Stimulated activated CD4-positive, alpha-beta T cell treated with anti-CD3 and anti-CD28 coated beads, TNF-alpha, amount 100 ng/mL, for 4 hours (primary cell): ENCODE measurements at regions not wholly inside any gene's neighbourhood (a gene's known extent, or its start where the extent isn't known, plus 50 kb on each side); places are given as distances from the start of the nearest gene placed in this dataset.

Experiments used
- DNase-seq, 3 experiments: peaks; one replicate each; pipeline ENCODE4 v3.0.0-alpha.2; 2020; ENCODE audit warnings: low read depth in 3 of 3

DNA sequence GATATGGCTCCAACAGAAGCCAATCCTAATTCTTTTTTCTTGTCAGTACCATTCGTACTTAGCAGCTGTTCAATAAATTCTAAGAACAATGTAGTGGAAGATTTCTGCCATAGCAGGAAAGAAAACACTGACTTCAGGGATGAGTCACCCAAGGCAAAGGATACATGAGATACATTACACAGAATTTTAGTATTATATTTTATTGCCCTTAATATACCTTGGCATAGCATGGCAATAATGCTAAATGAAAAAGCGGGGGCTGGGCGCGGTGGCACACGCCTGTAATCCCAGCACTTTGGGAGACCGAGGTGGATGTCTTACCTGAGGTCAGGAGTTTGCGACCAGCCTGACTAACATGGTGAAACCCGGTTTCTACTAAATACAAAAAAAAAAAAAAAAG is 619.1 kb upstream of the DAB2 start:
- no peak for DNase-seq

DNA sequence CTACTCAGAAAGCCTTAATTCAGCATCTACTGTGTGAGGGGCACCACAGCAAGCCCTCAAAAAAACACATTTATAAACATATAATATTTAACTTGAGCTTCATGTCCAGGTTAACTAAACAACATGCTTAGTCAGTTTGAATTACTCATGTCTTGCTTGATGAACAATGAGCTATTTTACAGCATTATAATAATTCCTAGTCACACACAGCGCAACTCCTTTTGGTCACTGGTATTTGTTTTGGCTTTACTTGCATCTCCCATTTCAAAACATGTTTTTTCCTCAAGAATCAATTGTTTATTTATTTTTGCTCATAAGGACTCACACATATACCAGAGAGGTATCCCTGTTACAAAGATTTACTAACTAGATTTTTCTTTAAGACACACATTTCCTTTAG is 616.7 kb upstream of the DAB2 start:
- DNase-seq: no peak

DNA sequence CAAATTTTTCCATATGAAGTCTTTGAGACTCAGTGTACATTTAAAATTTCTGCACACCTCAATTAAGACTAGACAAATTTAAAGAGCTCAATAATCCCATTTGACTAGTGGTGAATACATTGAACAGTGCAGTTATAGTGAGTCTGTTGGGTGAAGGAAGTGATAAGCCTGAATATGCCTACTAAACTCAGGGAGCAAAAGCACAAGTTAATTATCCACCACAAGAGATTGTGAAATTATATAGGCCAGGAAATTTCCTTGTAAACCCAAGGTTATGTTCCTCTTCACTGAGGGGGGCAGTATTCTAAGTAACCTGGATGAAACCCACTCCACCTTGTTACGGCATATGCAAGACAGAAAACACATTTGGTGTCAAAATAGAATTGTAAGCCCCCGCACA is 612.9 kb upstream of the DAB2 start:
- DNase-seq: no peak

DNA sequence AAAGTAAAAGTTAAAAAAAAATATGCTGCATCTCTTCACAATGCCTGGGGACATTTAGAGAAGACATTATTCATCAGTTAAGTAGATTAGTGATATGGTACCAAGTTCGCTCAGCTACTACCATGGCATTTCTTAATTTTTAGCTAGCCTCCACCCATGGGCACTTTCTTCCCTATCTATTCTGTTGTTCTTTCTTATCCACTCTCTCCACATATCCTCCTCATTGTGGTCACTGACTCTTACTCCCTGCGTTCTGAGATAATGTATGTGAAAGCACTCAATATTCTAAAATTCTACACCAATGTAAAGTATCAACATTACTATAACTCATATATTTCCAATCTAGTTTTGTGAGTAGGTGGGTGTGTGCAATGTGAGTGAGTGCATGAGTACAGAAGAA is 609.7 kb upstream of the DAB2 start:
- DNase-seq: no peak

DNA sequence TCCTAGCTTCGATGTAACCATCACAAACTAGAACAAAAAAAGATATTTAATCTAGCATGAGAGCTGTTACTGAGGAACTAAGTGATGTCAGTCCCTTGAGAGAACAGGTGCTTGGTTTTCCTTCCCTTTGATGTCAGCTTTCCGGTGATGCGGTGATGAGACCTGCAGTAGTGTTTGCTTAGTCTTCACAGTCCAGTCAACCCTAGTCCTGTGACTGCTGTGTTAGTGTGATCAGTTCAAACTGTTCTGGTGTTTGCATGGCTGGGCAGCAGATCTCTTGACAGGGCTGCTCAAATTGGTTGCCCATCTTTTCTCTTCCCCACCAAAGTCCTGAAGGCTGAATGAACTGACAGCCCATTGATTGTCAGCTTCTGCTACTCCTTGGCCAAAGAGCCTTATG is 608.6 kb upstream of the DAB2 start:
- peak in 1 of 3 experiments; percentile 2 for DNase-seq

DNA sequence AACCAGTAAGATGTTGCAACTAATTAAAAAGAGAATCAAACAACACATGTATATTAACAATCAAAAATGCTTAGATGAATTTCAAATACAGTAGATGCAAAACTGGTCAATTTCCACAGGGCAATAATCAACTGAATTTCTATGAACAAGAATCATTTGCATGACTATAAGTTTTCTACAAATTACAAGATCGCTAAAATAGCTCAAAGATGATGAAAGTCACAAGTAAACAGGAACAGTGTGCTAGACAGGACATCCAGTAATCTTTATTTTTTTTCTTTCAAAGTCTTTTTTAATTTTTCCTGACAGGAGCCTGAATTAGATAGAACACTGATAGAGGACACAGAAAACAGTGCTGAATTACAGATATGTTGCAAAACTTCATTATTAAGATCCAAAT is 608.2 kb upstream of the DAB2 start:
- DNase-seq: no peak

DNA sequence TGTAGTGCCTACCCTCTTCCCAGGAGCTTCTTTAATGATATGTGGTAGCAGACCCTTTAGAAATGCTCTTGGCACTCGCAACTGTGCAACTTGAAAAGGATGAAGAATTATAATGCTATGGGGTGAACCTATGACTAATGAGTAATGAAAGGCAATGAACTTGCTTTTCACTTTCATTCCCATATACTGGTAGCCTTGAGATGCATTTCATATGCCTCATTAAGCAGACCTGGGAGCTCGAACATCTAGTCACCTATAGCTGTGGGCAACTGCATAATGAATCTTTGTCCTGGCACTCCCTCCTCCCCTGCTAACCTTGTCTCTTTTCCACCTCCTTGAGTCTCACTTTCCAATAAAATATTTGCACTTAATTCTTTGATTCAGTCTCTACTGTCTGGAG is 605.9 kb upstream of the DAB2 start:
- DNase-seq: no peak

DNA sequence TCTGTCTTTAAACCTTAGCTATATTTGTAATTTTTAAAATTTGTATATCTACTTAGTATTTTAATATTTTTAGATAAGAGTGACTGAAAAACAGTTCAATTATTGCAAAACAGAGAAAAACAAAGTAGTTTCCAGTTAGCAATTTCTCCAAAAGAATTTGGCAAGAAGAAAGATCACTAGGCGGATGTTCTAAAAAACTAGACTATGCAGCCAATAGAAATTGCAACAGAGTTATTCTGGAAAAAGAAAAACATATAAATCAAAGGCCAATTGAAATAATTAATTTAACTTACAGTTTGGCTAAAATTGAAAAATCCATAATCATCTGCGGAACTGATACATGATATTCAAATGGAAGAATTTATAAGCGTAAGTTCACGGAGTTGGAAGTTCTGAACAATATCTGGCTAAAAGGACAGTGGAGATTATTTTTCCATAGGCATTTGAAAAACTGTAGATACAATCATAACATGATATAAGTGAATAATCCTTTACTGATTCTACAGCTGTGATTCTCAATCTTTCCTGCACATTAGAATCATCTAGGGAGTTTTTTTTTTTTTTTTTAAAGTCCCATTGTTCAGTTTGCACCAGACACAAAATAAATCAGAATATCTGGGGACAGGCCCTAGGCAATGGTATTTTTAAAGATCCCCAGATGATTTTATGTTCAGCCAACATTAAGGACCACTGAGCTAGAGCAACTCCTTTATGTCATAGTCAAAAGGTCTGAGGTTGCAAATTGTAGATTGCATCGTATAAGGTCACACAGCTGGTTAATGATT is 605.1 kb upstream of the DAB2 start:
- no peak for DNase-seq

DNA sequence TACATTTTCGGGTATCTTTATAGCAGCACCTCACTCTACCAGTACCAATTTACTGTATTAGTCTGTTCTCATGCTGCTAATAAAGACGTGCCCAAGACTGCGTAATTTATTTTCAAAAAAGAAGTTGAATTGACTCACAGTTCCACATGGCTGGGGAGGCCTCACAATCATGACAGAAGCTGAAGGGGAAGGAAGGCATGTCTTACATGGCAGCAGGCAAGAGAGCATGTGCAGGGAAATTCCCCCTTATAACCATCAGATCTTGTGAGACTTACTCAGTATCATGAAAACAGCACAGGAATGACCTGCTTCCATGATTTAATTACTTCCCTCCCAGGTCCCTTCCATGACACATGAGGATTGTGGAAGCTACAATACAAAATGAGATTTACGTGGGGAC is 602.6 kb upstream of the DAB2 start:
- DNase-seq: no peak

DNA sequence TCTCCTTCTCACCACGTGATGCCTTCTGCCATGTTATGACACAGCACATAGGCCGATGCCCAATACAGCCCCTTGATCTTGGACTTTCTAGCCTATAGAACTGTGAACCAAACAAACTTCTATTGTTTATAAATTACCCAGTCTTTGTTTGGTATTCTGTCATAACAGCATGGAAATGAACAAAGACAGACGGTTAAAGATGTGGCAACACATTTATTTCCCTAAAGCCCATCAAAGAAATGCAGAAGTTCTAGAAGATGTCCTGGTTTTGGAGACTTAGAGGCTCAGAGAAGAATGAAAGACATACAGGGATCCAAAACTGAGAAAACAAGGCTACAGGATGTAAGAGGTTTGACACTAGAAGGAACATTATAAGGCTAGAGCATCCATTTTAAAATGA is 600.8 kb upstream of the DAB2 start:
- no peak for DNase-seq

DNA sequence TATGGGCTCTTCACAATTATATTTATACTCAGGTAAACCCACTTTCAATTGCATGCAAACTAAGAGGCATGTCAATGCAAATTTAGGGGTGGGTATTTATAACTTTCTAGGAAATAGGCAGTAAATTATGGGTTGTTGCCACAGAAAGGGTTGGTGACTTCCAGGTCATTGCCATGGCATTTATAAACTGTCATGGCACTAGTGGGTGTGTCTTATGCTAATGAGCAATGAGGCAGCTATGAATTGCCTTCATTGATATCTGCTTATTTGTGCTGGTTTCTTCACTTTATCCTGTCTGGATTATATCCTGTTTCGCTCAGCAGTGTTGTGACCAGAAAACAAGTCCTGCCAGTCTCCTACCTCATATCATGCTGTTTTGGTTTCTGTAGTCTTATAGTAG is 597.3 kb upstream of the DAB2 start:
- no peak for DNase-seq

DNA sequence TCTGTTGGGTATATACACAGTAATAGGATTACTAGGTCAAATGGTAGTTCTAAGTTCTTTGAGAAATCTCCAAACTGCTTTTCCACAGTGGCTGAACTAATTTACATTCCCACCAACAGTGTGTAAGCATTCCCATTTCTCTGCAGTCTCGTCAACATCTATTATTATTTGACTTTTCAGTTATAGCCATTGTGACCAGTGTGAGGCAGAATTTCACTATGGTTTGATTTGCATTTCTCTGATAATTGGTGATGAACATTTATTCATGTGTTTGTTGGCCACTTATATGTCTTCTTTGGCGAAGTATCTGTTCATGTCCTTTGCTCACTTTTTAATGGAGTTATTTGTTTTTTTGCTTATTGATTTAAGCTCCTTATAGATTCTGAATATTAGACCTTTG is 596.2 kb upstream of the DAB2 start:
- DNase-seq: no peak

DNA sequence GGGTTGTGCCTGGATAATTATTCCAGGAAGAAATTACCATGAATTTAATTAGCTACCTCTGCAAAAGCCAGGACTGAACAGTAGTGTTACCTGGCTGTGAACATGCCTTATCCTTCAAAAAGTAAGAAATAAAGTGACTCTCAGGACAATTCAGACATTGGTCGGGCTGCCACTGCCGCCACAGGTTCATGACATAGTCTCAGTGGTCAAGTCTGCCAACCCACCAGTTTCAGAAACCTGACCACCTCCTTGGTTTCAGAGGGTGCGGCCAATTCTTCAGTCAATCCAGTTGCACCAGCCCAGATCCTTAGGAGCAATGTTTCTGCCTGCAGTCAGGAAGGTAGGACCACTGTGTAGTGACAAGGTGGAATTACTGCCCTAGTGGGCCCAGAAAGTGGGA is 593.1 kb upstream of the DAB2 start:
- no peak for DNase-seq

DNA sequence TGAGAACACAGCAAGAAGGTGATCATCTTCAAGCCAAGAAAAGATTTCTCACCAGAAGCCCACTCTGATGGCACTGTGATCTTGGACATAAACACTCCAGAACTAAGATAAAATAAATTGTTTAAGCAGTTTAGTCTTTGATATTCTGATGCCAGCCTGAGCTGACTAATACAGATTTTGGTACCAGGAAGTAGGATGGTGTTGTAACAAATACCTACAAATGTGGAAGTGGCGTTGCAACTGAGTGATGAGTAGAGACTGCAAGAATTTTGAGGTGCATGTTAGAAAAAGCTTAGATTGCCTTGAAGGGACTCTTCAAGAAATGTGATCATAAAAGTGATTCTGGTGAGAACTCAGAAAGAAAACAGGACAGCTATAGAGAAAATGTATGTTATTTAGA is 592.4 kb upstream of the DAB2 start:
- no peak for DNase-seq

DNA sequence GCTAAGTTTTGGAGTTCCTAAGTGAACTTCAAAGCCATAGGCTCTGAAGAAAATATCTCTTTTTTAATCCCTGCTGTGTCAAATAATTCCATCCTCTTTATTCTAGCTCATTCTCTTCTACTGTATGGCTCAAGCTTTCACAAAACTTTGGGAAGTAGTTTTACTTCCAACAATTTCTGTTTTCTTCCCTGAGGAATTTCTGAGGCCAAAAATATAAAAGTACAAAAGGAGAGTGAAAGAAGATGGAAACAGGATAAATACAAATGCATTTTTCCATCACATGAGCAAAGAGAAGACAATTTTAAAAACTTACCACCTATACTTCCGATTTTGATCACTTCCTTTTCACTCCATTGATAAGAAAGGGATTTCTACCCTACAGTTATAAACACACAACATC is 585.7 kb upstream of the DAB2 start:
- DNase-seq: no peak

DNA sequence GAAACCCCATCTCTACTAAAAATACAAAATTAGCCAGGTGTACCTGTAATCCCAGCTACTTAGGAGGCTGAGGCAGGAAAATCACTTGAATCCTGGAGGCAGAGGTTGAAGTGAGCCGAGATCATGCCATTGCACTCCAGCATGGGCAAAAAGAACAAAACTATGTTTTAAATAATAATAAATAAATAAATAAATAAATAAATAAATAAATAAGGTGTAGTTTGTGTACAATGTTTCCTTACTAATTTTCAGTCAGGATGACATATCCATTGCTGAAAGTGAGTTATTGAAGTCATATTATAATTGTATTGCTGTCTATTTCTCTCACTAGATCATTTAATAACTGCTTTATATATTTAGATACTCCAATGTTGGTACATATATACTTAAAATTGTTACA is 581.5 kb upstream of the DAB2 start:
- no peak for DNase-seq

DNA sequence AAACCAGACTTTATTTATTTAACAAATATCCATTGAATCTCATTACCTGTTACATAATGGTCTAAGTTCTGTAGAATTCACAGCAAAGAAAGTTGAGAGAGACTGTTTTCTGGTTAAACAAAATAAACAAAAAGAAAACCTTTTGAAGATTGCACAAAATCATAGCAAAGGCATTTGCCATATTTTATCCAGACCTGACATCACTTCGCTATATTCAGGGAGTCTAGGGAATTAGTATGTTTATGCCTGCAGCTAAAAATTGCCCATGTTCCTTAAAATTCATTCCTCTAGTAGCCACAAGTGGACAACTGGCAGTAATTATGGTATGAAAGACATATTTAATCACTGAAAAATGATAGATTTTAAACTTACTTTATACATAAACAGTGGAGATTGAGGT is 577.0 kb upstream of the DAB2 start:
- no peak for DNase-seq

DNA sequence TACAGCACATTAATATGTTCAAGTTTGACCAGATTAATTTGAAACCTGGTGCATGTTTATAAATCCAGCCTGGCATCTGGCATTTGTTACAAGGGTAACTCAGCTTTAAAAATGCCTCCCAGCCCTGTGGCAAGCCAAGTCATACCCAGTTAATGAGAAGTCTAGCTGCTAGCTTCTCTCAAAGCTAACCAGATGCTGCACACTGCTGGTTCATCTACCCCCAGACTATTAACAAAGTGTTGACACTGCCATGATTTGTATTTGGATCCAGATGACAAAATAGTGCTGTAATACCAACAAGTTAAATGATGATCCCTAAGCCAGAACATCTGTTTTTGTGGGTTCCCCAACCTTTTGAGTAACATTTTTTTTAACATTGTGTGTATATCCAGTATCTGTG is 573.7 kb upstream of the DAB2 start:
- DNase-seq: no peak

DNA sequence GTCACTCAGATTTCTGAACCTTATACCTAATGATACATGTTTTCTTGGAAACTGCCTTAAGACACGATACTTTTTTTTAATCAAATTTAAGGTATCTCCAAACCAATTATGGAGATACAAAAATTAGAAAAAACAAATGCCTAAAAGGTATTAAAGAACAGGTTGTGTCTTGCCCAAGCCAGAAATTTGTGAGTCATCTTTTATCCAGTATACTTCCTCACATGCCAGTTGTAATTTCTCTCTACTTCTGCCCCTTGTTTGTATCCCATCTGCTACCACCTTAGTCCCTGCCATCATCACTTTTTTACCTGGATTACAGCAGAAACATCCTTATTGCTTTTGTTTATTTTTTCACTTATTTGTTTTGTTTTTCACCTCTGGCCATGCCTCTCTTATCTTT is 571.2 kb upstream of the DAB2 start:
- no peak for DNase-seq

DNA sequence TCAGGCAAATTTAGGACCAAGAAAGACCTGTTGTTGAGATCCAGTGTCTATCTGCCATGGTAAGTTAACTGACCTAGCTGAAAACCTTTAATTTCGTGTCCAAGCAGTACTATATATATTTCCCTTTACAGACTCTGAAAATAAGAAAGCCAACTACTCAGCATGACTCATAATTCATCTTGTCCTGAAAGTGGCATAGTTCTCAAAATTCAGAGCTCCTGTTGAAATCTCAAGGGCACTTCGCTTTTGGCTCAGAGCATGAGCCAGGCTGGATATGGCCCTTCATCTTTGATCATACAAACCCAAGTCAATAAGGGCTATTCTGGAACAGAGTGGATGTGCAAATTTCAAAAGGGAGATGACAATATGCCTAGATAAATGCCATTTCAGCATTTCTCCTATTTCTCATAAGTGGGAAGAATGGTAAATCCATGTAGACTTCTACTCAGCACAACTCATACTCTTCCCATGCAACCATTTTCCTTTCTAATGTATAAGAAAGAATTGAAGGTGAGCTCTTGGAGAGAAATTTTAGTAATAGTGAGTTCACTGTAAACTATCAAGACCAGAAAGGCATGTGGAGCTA is 567.9 kb upstream of the DAB2 start:
- DNase-seq: no peak

DNA sequence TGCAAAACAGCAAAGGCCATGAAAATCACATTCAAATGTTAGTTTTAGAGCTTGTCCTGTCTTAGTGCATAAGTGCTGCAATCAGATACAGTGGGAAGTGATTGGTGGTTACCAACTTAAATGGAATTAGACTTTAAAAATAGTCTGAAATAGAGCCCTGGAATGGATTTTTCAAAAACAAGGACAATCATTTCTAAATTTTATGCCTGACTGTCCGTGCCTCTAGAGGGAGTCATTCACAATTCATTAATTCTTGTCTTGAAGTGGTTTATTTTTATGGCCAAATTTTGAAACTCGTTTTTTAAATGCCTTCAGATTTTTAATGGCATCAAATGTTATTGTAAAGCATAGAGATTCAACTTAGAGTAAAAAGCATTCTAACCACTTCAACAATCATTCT is 561.8 kb upstream of the DAB2 start:
- DNase-seq: no peak

DNA sequence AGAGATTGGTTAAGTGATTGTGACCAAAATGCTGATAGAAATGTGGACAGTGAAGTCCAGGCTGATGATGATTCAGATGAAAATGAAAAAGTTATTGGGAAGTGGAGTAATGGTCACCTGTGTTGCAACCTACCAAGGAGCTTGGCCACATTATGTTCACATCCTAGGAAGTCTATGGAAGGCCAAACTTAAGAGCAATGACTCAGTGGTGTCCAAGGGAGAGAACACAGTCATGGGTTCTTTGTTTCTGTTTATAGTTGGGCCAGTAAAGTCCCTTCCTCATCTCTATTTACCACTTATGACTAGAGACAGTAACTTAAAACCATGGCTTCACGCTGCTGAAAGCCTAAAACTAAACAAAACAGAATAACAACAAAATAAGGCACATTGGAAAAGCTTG is 555.3 kb upstream of the DAB2 start:
- DNase-seq: no peak

DNA sequence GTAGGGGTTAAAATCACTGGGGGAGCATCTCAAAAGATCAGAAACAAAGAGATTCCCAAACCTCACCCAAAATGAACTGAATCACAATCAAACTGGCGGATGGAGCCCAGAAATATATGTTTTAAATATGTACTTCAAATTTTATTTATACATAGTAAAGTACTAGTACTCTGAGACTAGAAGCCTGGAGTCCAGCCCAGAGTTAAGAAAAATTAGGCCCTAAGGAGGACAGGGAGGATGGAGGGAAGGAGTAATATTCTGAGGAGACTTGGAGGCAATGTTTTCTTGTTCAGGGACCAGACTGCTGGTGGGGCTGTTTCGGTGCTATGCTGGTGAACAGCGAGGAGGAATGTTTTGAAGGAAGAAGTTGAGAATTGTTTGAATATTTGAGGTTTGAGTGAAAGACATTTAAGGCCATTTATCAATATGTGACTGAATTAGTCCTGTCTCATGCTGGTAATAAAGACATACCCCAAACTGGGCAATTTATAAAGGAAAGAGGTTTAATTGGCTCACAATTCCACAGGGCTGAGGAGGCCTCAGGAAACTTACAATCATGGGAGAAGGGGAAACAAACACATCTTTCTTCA is 552.4 kb upstream of the DAB2 start:
- no peak for DNase-seq
